ENCODE measurements at regions not wholly inside any gene's neighbourhood (a gene's known extent, or its start where the extent isn't known, plus 50 kb on each side); places are given as distances from the start of the nearest gene placed in this dataset.

- Histone ChIP-seq H3K27ac (ENCODE audit: low read depth, low read length) (no peak overlapping the region), H3K4me3 (ENCODE audit: low read length) (no peak overlapping the region), H3K9ac (ENCODE audit: low read length) (no peak overlapping the region), H3K4me1 (ENCODE audit: control insufficient read depth, insufficient read depth, low read length) (no peaks in the 10 kb centered on the region), H3K36me3 (ENCODE audit: control insufficient read depth, insufficient read depth, low read length) (no peaks in the 10 kb centered on the region), H3K27me3 (ENCODE audit: control insufficient read depth, insufficient read depth, low read length) (no peaks in the 10 kb centered on the region)
These were observed 363.8 kb upstream of the USP15 start for GRCh38 chr12:61896436-61896835.

GRCh38 chr12:61902403-61902802 lies 357.8 kb upstream of the USP15 start:
- Histone ChIP-seq H3K27ac (ENCODE audit: low read depth, low read length) (no peak overlapping the region), H3K4me1 (ENCODE audit: control insufficient read depth, insufficient read depth, low read length) (no peaks in the 10 kb centered on the region), H3K4me3 (ENCODE audit: low read length) (no peak overlapping the region), H3K9ac (ENCODE audit: low read length) (no peak overlapping the region), H3K27me3 (ENCODE audit: control insufficient read depth, insufficient read depth, low read length) (no peaks in the 10 kb centered on the region), H3K36me3 (ENCODE audit: control insufficient read depth, insufficient read depth, low read length) (no peaks in the 10 kb centered on the region)

GRCh38 chr12:61911113-61911512 lies 349.1 kb upstream of the USP15 start:
- Histone ChIP-seq H3K27ac (ENCODE audit: low read depth, low read length) (no peak overlapping the region), H3K4me1 (ENCODE audit: control insufficient read depth, insufficient read depth, low read length) (no peaks in the 10 kb centered on the region), H3K36me3 (ENCODE audit: control insufficient read depth, insufficient read depth, low read length) (no peaks in the 10 kb centered on the region), H3K4me3 (ENCODE audit: low read length) (no peak overlapping the region), H3K9ac (ENCODE audit: low read length) (no peak overlapping the region), H3K27me3 (ENCODE audit: control insufficient read depth, insufficient read depth, low read length) (no peaks in the 10 kb centered on the region)

- H3K27ac ChIP-seq (ENCODE audit: low read depth, low read length) = no peak overlapping the region
- H3K9ac ChIP-seq (ENCODE audit: low read length) = no peak overlapping the region
- H3K4me3 ChIP-seq (ENCODE audit: low read length) = no peak overlapping the region
- no peaks in the 10 kb centered on the region for H3K27me3 ChIP-seq (ENCODE audit: control insufficient read depth, insufficient read depth, low read length)
- H3K36me3 ChIP-seq (ENCODE audit: control insufficient read depth, insufficient read depth, low read length) = no peaks in the 10 kb centered on the region
- no peaks in the 10 kb centered on the region for H3K4me1 ChIP-seq (ENCODE audit: control insufficient read depth, insufficient read depth, low read length)
These were observed 344.8 kb upstream of the USP15 start for GRCh38 chr12:61915420-61915819.

GRCh38 chr12:61916831-61917230 lies 343.4 kb upstream of the USP15 start:
- Histone ChIP-seq H3K27ac (ENCODE audit: low read depth, low read length) (no peak overlapping the region), H3K9ac (ENCODE audit: low read length) (no peak overlapping the region), H3K27me3 (ENCODE audit: control insufficient read depth, insufficient read depth, low read length) (no peaks in the 10 kb centered on the region), H3K4me3 (ENCODE audit: low read length) (no peak overlapping the region), H3K36me3 (ENCODE audit: control insufficient read depth, insufficient read depth, low read length) (no peaks in the 10 kb centered on the region), H3K4me1 (ENCODE audit: control insufficient read depth, insufficient read depth, low read length) (no peaks in the 10 kb centered on the region)

GRCh38 chr12:61919686-61920085 lies 340.5 kb upstream of the USP15 start:
- Histone ChIP-seq H3K27me3 (ENCODE audit: control insufficient read depth, insufficient read depth, low read length) (no peaks in the 10 kb centered on the region), H3K4me3 (ENCODE audit: low read length) (no peak overlapping the region), H3K27ac (ENCODE audit: low read depth, low read length) (no peak overlapping the region), H3K9ac (ENCODE audit: low read length) (no peak overlapping the region), H3K36me3 (ENCODE audit: control insufficient read depth, insufficient read depth, low read length) (no peaks in the 10 kb centered on the region), H3K4me1 (ENCODE audit: control insufficient read depth, insufficient read depth, low read length) (no peaks in the 10 kb centered on the region)

- H3K9ac ChIP-seq (ENCODE audit: low read length) = no peak overlapping the region
- H3K4me1 ChIP-seq (ENCODE audit: control insufficient read depth, insufficient read depth, low read length) = no peaks in the 10 kb centered on the region
- no peaks in the 10 kb centered on the region for H3K36me3 ChIP-seq (ENCODE audit: control insufficient read depth, insufficient read depth, low read length)
- no peak overlapping the region for H3K27ac ChIP-seq (ENCODE audit: low read depth, low read length)
- no peaks in the 10 kb centered on the region for H3K27me3 ChIP-seq (ENCODE audit: control insufficient read depth, insufficient read depth, low read length)
- no peak overlapping the region for H3K4me3 ChIP-seq (ENCODE audit: low read length)
These were observed 340.0 kb upstream of the USP15 start for GRCh38 chr12:61920230-61920629.

GRCh38 chr12:61923152-61923551 lies 337.1 kb upstream of the USP15 start:
- Histone ChIP-seq H3K4me1 (ENCODE audit: control insufficient read depth, insufficient read depth, low read length) (no peaks in the 10 kb centered on the region), H3K27ac (ENCODE audit: low read depth, low read length) (no peak overlapping the region), H3K27me3 (ENCODE audit: control insufficient read depth, insufficient read depth, low read length) (no peaks in the 10 kb centered on the region), H3K4me3 (ENCODE audit: low read length) (no peak overlapping the region), H3K9ac (ENCODE audit: low read length) (no peak overlapping the region), H3K36me3 (ENCODE audit: control insufficient read depth, insufficient read depth, low read length) (no peaks in the 10 kb centered on the region)

- H3K27me3 ChIP-seq (ENCODE audit: control insufficient read depth, insufficient read depth, low read length) = no peaks in the 10 kb centered on the region
- no peak overlapping the region for H3K9ac ChIP-seq (ENCODE audit: low read length)
- H3K36me3 ChIP-seq (ENCODE audit: control insufficient read depth, insufficient read depth, low read length) = no peaks in the 10 kb centered on the region
- no peak overlapping the region for H3K4me3 ChIP-seq (ENCODE audit: low read length)
- H3K4me1 ChIP-seq (ENCODE audit: control insufficient read depth, insufficient read depth, low read length) = no peaks in the 10 kb centered on the region
- H3K27ac ChIP-seq (ENCODE audit: low read depth, low read length) = no peak overlapping the region
These were observed 325.6 kb upstream of the USP15 start for GRCh38 chr12:61934564-61934963.

- Histone ChIP-seq H3K36me3 (ENCODE audit: control insufficient read depth, insufficient read depth, low read length) (no peaks in the 10 kb centered on the region), H3K27ac (ENCODE audit: low read depth, low read length) (no peak overlapping the region)
These were observed 320.2 kb upstream of the USP15 start for GRCh38 chr12:61939977-61940376.

GRCh38 chr12:61956545-61956944 lies 303.7 kb upstream of the USP15 start:
- H3K36me3 ChIP-seq (ENCODE audit: control insufficient read depth, insufficient read depth, low read length) = no peaks in the 10 kb centered on the region
- H3K27ac ChIP-seq (ENCODE audit: low read depth, low read length) = no peak overlapping the region
- no peak overlapping the region for H3K4me3 ChIP-seq (ENCODE audit: low read length)
- no peaks in the 10 kb centered on the region for H3K27me3 ChIP-seq (ENCODE audit: control insufficient read depth, insufficient read depth, low read length)
- H3K4me1 ChIP-seq (ENCODE audit: control insufficient read depth, insufficient read depth, low read length) = no peaks in the 10 kb centered on the region
- H3K9ac ChIP-seq (ENCODE audit: low read length) = no peak overlapping the region

More at GRCh38 chr12:61939977-61940376, 320.2 kb upstream of the USP15 start:
- H3K27me3 ChIP-seq (ENCODE audit: control insufficient read depth, insufficient read depth, low read length) = no peaks in the 10 kb centered on the region
- no peaks in the 10 kb centered on the region for H3K4me1 ChIP-seq (ENCODE audit: control insufficient read depth, insufficient read depth, low read length)
- H3K9ac ChIP-seq (ENCODE audit: low read length) = no peak overlapping the region
- no peak overlapping the region for H3K4me3 ChIP-seq (ENCODE audit: low read length)

- no peak overlapping the region for H3K27ac ChIP-seq (ENCODE audit: low read depth, low read length)
- no peak overlapping the region for H3K4me3 ChIP-seq (ENCODE audit: low read length)
- H3K4me1 ChIP-seq (ENCODE audit: control insufficient read depth, insufficient read depth, low read length) = no peaks in the 10 kb centered on the region
- H3K27me3 ChIP-seq (ENCODE audit: control insufficient read depth, insufficient read depth, low read length) = no peaks in the 10 kb centered on the region
- no peak overlapping the region for H3K9ac ChIP-seq (ENCODE audit: low read length)
- H3K36me3 ChIP-seq (ENCODE audit: control insufficient read depth, insufficient read depth, low read length) = no peaks in the 10 kb centered on the region
These were observed 285.7 kb upstream of the USP15 start for GRCh38 chr12:61974461-61974860.

- Histone ChIP-seq H3K4me3 (ENCODE audit: low read length) (no peak overlapping the region), H3K4me1 (ENCODE audit: control insufficient read depth, insufficient read depth, low read length) (no peaks in the 10 kb centered on the region), H3K27me3 (ENCODE audit: control insufficient read depth, insufficient read depth, low read length) (no peaks in the 10 kb centered on the region), H3K9ac (ENCODE audit: low read length) (no peak overlapping the region), H3K27ac (ENCODE audit: low read depth, low read length) (no peak overlapping the region), H3K36me3 (ENCODE audit: control insufficient read depth, insufficient read depth, low read length) (no peaks in the 10 kb centered on the region)
These were observed 274.4 kb upstream of the USP15 start for GRCh38 chr12:61985830-61986229.
